Peyer's patch (tissue), 4 donors: ENCODE measurements at regions not wholly inside any gene's neighbourhood (a gene's known extent, or its start where the extent isn't known, plus 50 kb on each side); places are given as distances from the start of the nearest gene placed in this dataset.

Source experiments
- CTCF ChIP-seq, 6 experiments: fragments of 450-650 bp in 4 of 6; fragments of 200-600 bp in 2 of 6; sonication (generic) in 1 of 6; IDR thresholded peaks; one replicate each; pipeline ENCODE4 v1.5.1; 2017 to 2019; ENCODE audit warnings: antibody characterized with exemption in 6 of 6, mild to moderate bottlenecking in 3 of 6, moderate library complexity in 1 of 6
- POLR2A ChIP-seq, 2 donors: fragments of 450-650 bp; IDR thresholded peaks; one replicate each; pipeline ENCODE4 v1.5.1; 2017; ENCODE audit warnings: antibody characterized with exemption in 2 of 2, mild to moderate bottlenecking in 2 of 2, moderate library complexity in 2 of 2

GRCh38 chr7:67983486-67983885, 986.9 kb downstream of the TYW1 start:
- TF ChIP-seq CTCF (IDR thresholded peaks at IDR 0.05) (no peak), POLR2A (IDR thresholded peaks at IDR 0.05) (no peak)
